Neutrophil (primary cell): ENCODE measurements at regions not wholly inside any gene's neighbourhood (a gene's known extent, or its start where the extent isn't known, plus 50 kb on each side); places are given as distances from the start of the nearest gene placed in this dataset.

Experiments used
- H3K27ac ChIP-seq: fragments of 200-600 bp; sonication (generic); 2 replicates; pipeline ENCODE4 v1.5.1; 2016; ENCODE audit warnings: mild to moderate bottlenecking, moderate library complexity
- H3K27me3 ChIP-seq: fragments of 200-600 bp; sonication (generic); 2 replicates; pipeline ENCODE4 v1.6.0; 2016; ENCODE audit warnings: mild to moderate bottlenecking
- H3K36me3 ChIP-seq: fragments of 200-600 bp; sonication (generic); 2 replicates; pipeline ENCODE4 v1.5.1; 2017
- H3K4me1 ChIP-seq, 2 experiments: fragments of 200-600 bp in 1 of 2; sonication (generic) in 1 of 2; 1 replicate in 1 of 2; 2 replicates in 1 of 2; pipeline versions ENCODE4 v1.5.1 to v1.6.1; 2013 to 2016; ENCODE audit warnings: low read depth in 1 of 2, low read length in 1 of 2, mild to moderate bottlenecking in 1 of 2, moderate library complexity in 1 of 2; ENCODE audit not compliant: control insufficient read depth in 1 of 2, insufficient read depth in 1 of 2
- H3K4me3 ChIP-seq, 2 experiments: fragments of 200-600 bp in 1 of 2; sonication (generic) in 1 of 2; 1 replicate in 1 of 2; 2 replicates in 1 of 2; pipeline ENCODE4 v1.5.1; 2013 to 2016; ENCODE audit warnings: low read depth in 1 of 2, low read length in 1 of 2, mild to moderate bottlenecking in 1 of 2, moderate library complexity in 1 of 2
- H3K9me3 ChIP-seq: fragments of 200-600 bp; sonication (generic); 2 replicates; pipeline ENCODE4 v1.5.1; 2016
- TF ChIP-seq, protein P1 (sequence below): fragments of 200-600 bp; sonication (generic); IDR thresholded peaks from 2 replicates; pipeline ENCODE4 v1.5.1; 2016; ENCODE audit warnings: antibody characterized with exemption

DNA sequence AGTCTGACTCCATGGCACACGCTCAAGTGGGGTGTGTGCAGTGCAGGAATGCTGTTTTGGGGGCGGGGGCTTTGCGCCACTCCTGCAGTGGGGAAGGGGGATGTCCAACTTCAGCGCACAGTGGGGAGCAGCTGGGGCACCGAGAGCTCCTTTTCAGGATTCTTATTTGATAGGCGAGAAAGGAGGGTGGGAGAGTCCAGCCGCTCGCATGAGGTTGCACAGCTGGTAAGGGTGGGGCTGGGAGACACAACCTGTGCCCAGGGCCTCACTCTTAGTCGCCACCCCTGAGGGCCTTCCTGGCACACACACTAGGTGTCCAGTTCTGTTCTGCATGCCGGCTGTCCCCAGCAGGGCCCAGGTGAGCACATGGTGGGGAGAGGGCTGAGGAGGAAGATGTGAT lies 190.8 kb downstream of the UQCRFS1 start:
- TF ChIP-seq, protein P1, sequence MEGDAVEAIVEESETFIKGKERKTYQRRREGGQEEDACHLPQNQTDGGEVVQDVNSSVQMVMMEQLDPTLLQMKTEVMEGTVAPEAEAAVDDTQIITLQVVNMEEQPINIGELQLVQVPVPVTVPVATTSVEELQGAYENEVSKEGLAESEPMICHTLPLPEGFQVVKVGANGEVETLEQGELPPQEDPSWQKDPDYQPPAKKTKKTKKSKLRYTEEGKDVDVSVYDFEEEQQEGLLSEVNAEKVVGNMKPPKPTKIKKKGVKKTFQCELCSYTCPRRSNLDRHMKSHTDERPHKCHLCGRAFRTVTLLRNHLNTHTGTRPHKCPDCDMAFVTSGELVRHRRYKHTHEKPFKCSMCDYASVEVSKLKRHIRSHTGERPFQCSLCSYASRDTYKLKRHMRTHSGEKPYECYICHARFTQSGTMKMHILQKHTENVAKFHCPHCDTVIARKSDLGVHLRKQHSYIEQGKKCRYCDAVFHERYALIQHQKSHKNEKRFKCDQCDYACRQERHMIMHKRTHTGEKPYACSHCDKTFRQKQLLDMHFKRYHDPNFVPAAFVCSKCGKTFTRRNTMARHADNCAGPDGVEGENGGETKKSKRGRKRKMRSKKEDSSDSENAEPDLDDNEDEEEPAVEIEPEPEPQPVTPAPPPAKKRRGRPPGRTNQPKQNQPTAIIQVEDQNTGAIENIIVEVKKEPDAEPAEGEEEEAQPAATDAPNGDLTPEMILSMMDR: no peak
- no peaks in the 10 kb centered on the region for H3K27me3 ChIP-seq

DNA sequence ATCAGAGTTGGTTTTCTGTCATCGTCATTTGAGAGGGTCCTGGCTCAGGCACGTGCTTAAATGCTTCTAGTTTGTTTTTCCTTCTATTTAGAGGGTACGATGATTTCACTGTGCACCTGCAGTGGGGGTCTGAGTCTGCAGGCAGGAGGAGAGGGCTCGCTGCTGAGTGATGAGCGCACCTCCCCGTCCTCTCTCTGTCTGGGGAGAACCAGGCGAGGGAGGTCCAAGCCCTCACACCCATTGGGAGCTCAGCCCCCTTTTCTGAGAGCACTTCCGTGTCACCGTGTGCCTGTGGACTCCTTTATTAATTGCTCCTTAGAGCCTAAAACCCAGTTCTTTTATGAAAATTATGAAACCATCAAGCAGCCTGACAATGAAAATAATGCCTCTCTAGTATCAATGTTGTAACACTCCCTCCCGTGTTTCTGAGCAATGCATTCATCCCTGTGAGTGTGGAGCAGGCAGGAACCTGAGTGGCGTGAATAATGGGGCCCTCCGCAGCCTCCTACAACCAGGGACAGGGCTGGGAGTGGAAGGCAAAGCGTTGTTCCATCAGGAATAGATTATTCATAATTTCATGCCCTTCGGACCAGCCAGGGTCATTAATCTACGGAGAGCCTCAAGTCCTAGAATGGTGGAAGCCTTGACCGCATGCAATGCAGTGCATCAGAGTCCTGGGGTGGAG lies 191.6 kb downstream of the UQCRFS1 start:
- no peaks in the 10 kb centered on the region for H3K36me3 ChIP-seq
- no peaks in the 10 kb centered on the region for H3K9me3 ChIP-seq
- no peaks in the 10 kb centered on the region for H3K4me1 ChIP-seq
- no peak overlapping the region for H3K27ac ChIP-seq
- TF ChIP-seq, protein P1: no peak
- H3K4me3 ChIP-seq: no peak overlapping the region
- H3K27me3 ChIP-seq: no peaks in the 10 kb centered on the region

More for the DNA sequence above, 190.8 kb downstream of the UQCRFS1 start:
- Histone ChIP-seq H3K9me3 (no peaks in the 10 kb centered on the region), H3K36me3 (no peaks in the 10 kb centered on the region), H3K4me1 (no peaks in the 10 kb centered on the region), H3K27ac (no peak overlapping the region), H3K4me3 (no peak overlapping the region)

DNA sequence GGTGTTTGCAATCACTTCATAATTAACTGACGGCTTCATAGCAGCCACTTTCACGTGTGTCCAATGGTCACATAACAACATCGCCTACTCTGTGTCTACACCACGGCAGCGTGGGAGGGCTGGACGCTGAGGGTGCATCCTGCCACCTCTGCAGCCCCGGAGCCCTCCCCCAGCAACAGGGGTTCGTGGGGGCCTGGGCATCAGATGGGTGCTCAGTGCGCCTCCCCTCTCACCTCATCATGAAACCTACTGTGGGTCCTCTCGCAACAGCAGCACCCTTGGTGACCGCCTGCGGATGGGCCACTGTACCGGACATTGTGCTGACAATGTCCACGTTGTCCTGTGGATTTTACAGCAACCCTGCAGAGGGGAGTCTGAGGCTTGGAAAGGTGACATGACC lies 193.5 kb downstream of the UQCRFS1 start:
- Histone ChIP-seq H3K4me1 (no peaks in the 10 kb centered on the region), H3K9me3 (no peaks in the 10 kb centered on the region), H3K4me3 (no peak overlapping the region), H3K36me3 (no peaks in the 10 kb centered on the region), H3K27ac (no peak overlapping the region), H3K27me3 (no peaks in the 10 kb centered on the region)
- TF ChIP-seq, protein P1: no peak

DNA sequence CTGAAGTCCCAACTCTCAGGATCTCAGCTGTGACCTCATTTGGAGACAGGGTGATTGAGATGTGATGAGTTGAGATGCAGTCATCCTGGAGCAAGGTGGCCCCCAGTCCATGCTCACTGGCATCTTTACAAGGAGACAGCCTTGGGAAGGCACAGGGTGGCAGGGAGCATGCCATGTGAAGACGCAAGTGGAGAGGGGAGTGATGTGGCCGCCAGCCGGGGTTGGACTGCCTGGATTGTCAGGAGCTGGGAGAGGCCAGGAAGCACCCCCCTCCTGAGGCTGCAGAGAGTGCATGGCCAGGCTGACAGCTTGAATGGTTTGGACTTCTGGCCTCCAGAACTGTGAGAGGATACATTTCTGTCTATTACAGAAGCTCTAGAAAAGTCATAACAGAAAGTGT lies 194.4 kb downstream of the UQCRFS1 start:
- Histone ChIP-seq H3K27me3 (no peaks in the 10 kb centered on the region), H3K4me3 (no peak overlapping the region), H3K9me3 (no peaks in the 10 kb centered on the region), H3K4me1 (no peaks in the 10 kb centered on the region), H3K27ac (no peak overlapping the region), H3K36me3 (no peaks in the 10 kb centered on the region)
- TF ChIP-seq, protein P1: no peak

DNA sequence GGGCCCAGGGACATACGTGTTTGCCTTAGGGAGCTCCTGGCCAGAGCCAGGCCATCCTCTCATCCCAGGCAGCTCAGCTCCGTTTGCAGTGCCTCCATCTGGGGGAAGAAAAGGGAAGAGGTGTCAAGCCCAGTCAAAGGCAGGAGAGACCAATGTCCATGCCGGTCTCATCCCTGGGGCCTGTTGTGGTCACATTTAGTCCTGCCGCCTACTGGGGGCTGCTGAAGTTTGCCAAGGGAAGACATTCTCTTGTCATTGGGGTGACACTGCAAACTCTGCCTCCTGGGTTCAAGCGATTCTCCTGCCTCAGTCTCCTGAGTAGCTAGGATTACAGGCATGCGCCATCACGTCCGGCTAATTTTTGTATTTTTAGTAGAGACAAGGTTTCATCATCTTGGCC lies 195.2 kb downstream of the UQCRFS1 start:
- Histone ChIP-seq H3K27me3 (no peaks in the 10 kb centered on the region), H3K4me3 (no peak overlapping the region), H3K27ac (no peak overlapping the region), H3K4me1 (no peaks in the 10 kb centered on the region), H3K36me3 (no peaks in the 10 kb centered on the region), H3K9me3 (no peaks in the 10 kb centered on the region)
- TF ChIP-seq, protein P1: no peak
